HG03045 (cell line): ENCODE measurements at regions not wholly inside any gene's neighbourhood (a gene's known extent, or its start where the extent isn't known, plus 50 kb on each side); places are given as distances from the start of the nearest gene placed in this dataset.
"Not testable (repeated sequence)": the region's sequence is repeated elsewhere in the genome, so short reads cannot be mapped to it uniquely, and the experiment has no call there.

Experiments used
- ATAC-seq: cut with Tn5 transposase; IDR thresholded peaks from one replicate; pipeline ENCODE4 v1.9.1; 2021; ENCODE audit warnings: mild to moderate bottlenecking, moderate library complexity; ENCODE audit not compliant: unreplicated experiment

- ATAC-seq = no peak
Observed at GRCh38 chr18:59801576-59801975, 98.2 kb upstream of the PMAIP1 start.

- no peak for ATAC-seq
Observed at GRCh38 chr18:59800897-59801296, 98.9 kb upstream of the PMAIP1 start.

- ATAC-seq = no peak
Observed at GRCh38 chr18:59799383-59800015, 100.3 kb upstream of the PMAIP1 start.

- ATAC-seq = no peak
Observed at GRCh38 chr18:59795882-59796281, 98.7 kb upstream of the CCBE1 start.

- ATAC-seq = no peak
Observed at GRCh38 chr18:59792353-59792752, 95.1 kb upstream of the CCBE1 start.

GRCh38 chr18:59790346-59790936, 93.2 kb upstream of the CCBE1 start:
- ATAC-seq = not testable (repeated sequence)

- ATAC-seq = no peak
Observed at GRCh38 chr18:59788791-59789106, 91.5 kb upstream of the CCBE1 start.

GRCh38 chr18:59787998-59788790, 91.0 kb upstream of the CCBE1 start:
- ATAC-seq = no peak

- ATAC-seq = no peak
Observed at GRCh38 chr18:59784694-59785093, 87.5 kb upstream of the CCBE1 start.

GRCh38 chr18:59783138-59783537, 85.9 kb upstream of the CCBE1 start:
- ATAC-seq = peak; percentile 57

- no peak for ATAC-seq
Observed at GRCh38 chr18:59779979-59780378, 82.8 kb upstream of the CCBE1 start.

GRCh38 chr18:59778434-59778833, 81.2 kb upstream of the CCBE1 start:
- no peak for ATAC-seq

- ATAC-seq = no peak
Observed at GRCh38 chr18:59777636-59778035, 80.4 kb upstream of the CCBE1 start.

- no peak for ATAC-seq
Observed at GRCh38 chr18:59769129-59769865, 72.1 kb upstream of the CCBE1 start.

- no peak for ATAC-seq
Observed at GRCh38 chr18:59768409-59768808, 71.2 kb upstream of the CCBE1 start.

GRCh38 chr18:59767732-59768131, 70.5 kb upstream of the CCBE1 start:
- ATAC-seq = no peak

GRCh38 chr18:59765343-59765742, 68.1 kb upstream of the CCBE1 start:
- no peak for ATAC-seq

GRCh38 chr18:59764281-59764680, 67.1 kb upstream of the CCBE1 start:
- no peak for ATAC-seq

GRCh38 chr18:59763541-59764136, 66.4 kb upstream of the CCBE1 start:
- ATAC-seq = no peak

GRCh38 chr18:59760619-59761600, 63.7 kb upstream of the CCBE1 start:
- ATAC-seq = no peak
